Gastroesophageal sphincter (tissue), 4 donors: ENCODE measurements at regions not wholly inside any gene's neighbourhood (a gene's known extent, or its start where the extent isn't known, plus 50 kb on each side); places are given as distances from the start of the nearest gene placed in this dataset.

Experiments used
- ATAC-seq: fragments of 150-250 bp; one replicate; pipeline ENCODE4 v1.9.1; 2016; ENCODE audit warnings: mild to moderate bottlenecking, moderate library complexity
- H3K27ac ChIP-seq, 4 donors: fragments of 200-600 bp; sonication (generic) in 3 of 4; 1 replicate in 3 of 4; 2 replicates in 1 of 4; pipeline ENCODE4 v1.5.1; 2016 to 2019
- H3K27me3 ChIP-seq: fragments of 200-600 bp; sonication (generic); one replicate; pipeline ENCODE4 v1.5.1; 2019
- H3K36me3 ChIP-seq, 2 donors: fragments of 200-600 bp; sonication (generic); one replicate each; pipeline ENCODE4 v1.5.1; 2019; ENCODE audit warnings: control low read depth in 1 of 2
- H3K4me1 ChIP-seq, 3 donors: fragments of 200-600 bp; sonication (generic); 1 replicate in 2 of 3; 2 replicates in 1 of 3; pipeline ENCODE4 v1.5.1; 2016 to 2019; ENCODE audit warnings: control low read depth in 2 of 3
- H3K4me3 ChIP-seq, 2 donors: fragments of 200-600 bp; sonication (generic); one replicate each; pipeline ENCODE4 v1.5.1; 2019; ENCODE audit warnings: mild to moderate bottlenecking in 1 of 2, moderate library complexity in 1 of 2
- H3K9me3 ChIP-seq, 3 donors: fragments of 200-600 bp; sonication (generic); one replicate each; pipeline ENCODE4 v1.5.1; 2017 to 2019; ENCODE audit warnings: control low read depth in 2 of 3
- CTCF ChIP-seq, 4 experiments: fragments of 200-600 bp in 2 of 4; fragments of 450-650 bp in 2 of 4; sonication (generic) in 1 of 4; IDR thresholded peaks; one replicate each; pipeline ENCODE4 v1.5.1; 2017 to 2019; ENCODE audit warnings: antibody characterized with exemption in 4 of 4, mild to moderate bottlenecking in 2 of 4, moderate library complexity in 2 of 4
- EP300 ChIP-seq: sonication (generic); formaldehyde crosslinking; IDR thresholded peaks from one replicate; pipeline ENCODE4 v1.6.1; 2017; ENCODE audit warnings: antibody characterized with exemption, mild to moderate bottlenecking
- POLR2A ChIP-seq, 2 donors: fragments of 450-650 bp; IDR thresholded peaks; one replicate each; pipeline ENCODE4 v1.6.1; 2017; ENCODE audit warnings: antibody characterized with exemption in 2 of 2, mild to moderate bottlenecking in 2 of 2, moderate library complexity in 1 of 2
- POLR2AphosphoS5 ChIP-seq: sonication (generic); formaldehyde crosslinking; IDR thresholded peaks from one replicate; pipeline ENCODE4 v1.6.1; 2017; ENCODE audit warnings: antibody characterized with exemption
- WGBS, 2 donors: methylation state at CpG; one replicate each; pipeline ENCODE4 v1.1.5; 2018; ENCODE audit warnings: low coverage in 1 of 2; 5-methylcytosine and 5-hydroxymethylcytosine counted together

- no peak for ATAC-seq
- Histone ChIP-seq H3K27me3 (no peaks in the 10 kb centered on the region), H3K4me1 (peaks cover 0 to 1% (median 0%) of the 10 kb centered on the region in 3 donors), H3K36me3 (no peaks in the 10 kb centered on the region), H3K27ac (no peak overlapping the region), H3K9me3 (no peaks in the 10 kb centered on the region), H3K4me3 (no peak overlapping the region)
- TF ChIP-seq EP300, result no peak
- TF ChIP-seq POLR2AphosphoS5, result no peak
- TF ChIP-seq POLR2A (IDR thresholded peaks at IDR 0.05), result no peak
- TF ChIP-seq CTCF (IDR thresholded peaks at IDR 0.05), result no peak
These were observed 108.9 kb upstream of the GLS start for GRCh38 chr2:190771726-190772125.

DNA sequence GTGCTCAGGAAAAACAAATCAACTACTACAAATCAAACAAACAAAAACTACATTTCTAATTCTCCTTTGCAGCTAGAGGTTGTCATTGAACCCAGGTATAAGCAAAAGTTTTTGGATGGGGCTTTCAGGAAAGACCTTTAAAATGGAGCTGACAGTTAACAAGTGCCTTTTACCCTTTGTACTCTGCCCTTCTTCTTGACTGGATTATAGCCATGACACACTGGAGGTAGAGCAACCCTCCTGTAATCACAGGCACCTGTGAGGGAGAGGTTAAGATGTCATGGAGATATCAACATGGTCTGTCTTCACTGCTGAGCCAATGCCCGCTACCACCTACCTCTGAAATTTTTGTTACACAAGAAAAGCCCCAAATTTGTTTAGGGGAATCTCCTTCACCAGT lies 100.0 kb upstream of the GLS start:
- TF ChIP-seq CTCF (IDR thresholded peaks at IDR 0.05) (no peak), EP300 (no peak), POLR2AphosphoS5 (no peak), POLR2A (IDR thresholded peaks at IDR 0.05) (no peak)
- Histone ChIP-seq H3K27me3 (no peaks in the 10 kb centered on the region), H3K36me3 (no peaks in the 10 kb centered on the region), H3K27ac (no peak overlapping the region), H3K4me1 (no peaks in the 10 kb centered on the region), H3K9me3 (no peaks in the 10 kb centered on the region), H3K4me3 (no peak overlapping the region)
- no peak for ATAC-seq
- 92 to 100% methylated on average over 1 of the region's 1 CpG for WGBS, 2 donors

GRCh38 chr2:190781604-190782198 lies 98.9 kb upstream of the GLS start:
- H3K27ac ChIP-seq, result no peak overlapping the region
- 23 to 26% methylated on average over 4 of the region's 4 CpGs for WGBS, 2 donors
- no peaks in the 10 kb centered on the region for H3K27me3 ChIP-seq
- H3K36me3 ChIP-seq, result no peaks in the 10 kb centered on the region
- H3K4me3 ChIP-seq, result no peak overlapping the region
- H3K9me3 ChIP-seq, result no peaks in the 10 kb centered on the region
- peaks cover 0 to 9% (median 0%) of the 10 kb centered on the region in 3 donors for H3K4me1 ChIP-seq
- no peak for ATAC-seq
- peak; percentile 47 to 70 (median 63) for TF ChIP-seq CTCF (IDR thresholded peaks at IDR 0.05)
- no peak for TF ChIP-seq POLR2A (IDR thresholded peaks at IDR 0.05)

DNA sequence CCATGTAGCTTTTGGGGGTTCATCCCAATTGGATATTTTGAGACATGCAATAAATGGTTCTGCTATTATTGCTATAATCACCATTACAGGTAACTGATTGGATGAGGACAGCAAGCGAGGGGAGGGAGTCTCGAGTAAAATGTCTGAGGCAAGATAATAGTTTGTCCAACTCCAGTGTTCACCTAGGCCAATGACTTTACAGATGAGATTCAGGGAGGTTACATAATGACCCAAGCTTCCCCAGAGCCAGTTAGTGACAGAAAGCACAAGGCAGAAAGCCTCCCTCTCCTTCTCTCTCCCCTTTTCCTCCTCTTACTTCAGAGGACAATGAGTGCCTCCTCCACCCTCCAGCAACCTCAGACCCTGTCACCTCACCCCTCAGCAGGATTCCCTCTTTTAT lies 98.4 kb upstream of the GLS start:
- H3K4me3 ChIP-seq, result no peak overlapping the region
- H3K27me3 ChIP-seq, result no peaks in the 10 kb centered on the region
- no peak overlapping the region for H3K27ac ChIP-seq
- no peak for ATAC-seq
- 70 to 95% methylated on average over 2 of the region's 2 CpGs for WGBS, 2 donors
- H3K36me3 ChIP-seq, result no peaks in the 10 kb centered on the region
- TF ChIP-seq CTCF (IDR thresholded peaks at IDR 0.05), result no peak
- no peak for TF ChIP-seq POLR2AphosphoS5
- peaks cover 0 to 12% (median 0%) of the 10 kb centered on the region in 3 donors for H3K4me1 ChIP-seq
- no peaks in the 10 kb centered on the region for H3K9me3 ChIP-seq

- Histone ChIP-seq H3K27me3 (no peaks in the 10 kb centered on the region), H3K4me1 (peaks cover 0 to 12% (median 0%) of the 10 kb centered on the region in 3 donors), H3K27ac (no peak overlapping the region), H3K9me3 (no peaks in the 10 kb centered on the region), H3K4me3 (no peak overlapping the region), H3K36me3 (no peaks in the 10 kb centered on the region)
- no peak for ATAC-seq
- 100% methylated on average over 1 of the region's 1 CpG; no CpG with 5 or more reads in 1 of the 2 donors for WGBS, 2 donors
- TF ChIP-seq POLR2A (IDR thresholded peaks at IDR 0.05) (no peak), POLR2AphosphoS5 (no peak)
These were observed 96.9 kb upstream of the GLS start for GRCh38 chr2:190783513-190784263.
